GM23338 (cell line): ENCODE measurements at regions not wholly inside any gene's neighbourhood (a gene's known extent, or its start where the extent isn't known, plus 50 kb on each side); places are given as distances from the start of the nearest gene placed in this dataset.

Source experiments
- CREB1 ChIP-seq: fragments of 250-450 bp; sonication (Bioruptor Pico); IDR thresholded peaks from 2 replicates; pipeline ENCODE4 v1.5.0; 2020; ENCODE audit warnings: low read depth, mild to moderate bottlenecking, moderate library complexity
- CTCF ChIP-seq, 2 experiments: fragments of 200-600 bp in 1 of 2; sonication (generic) in 1 of 2; conservative IDR thresholded peaks; 2 replicates each; pipeline versions ENCODE4 v1.5.1 to v1.6.1; 2016 to 2017; ENCODE audit warnings: antibody characterized with exemption in 2 of 2, low read depth in 2 of 2, mild to moderate bottlenecking in 2 of 2, moderate library complexity in 1 of 2
- EZH2 ChIP-seq: fragments of 200-600 bp; sonication (generic); IDR thresholded peaks from one replicate; pipeline ENCODE4 v1.8.0; 2017; ENCODE audit warnings: antibody characterized with exemption, mild to moderate bottlenecking, low read depth; ENCODE audit not compliant: unreplicated experiment
- EZH2phosphoT487 ChIP-seq: fragments of 200-600 bp; sonication (generic); IDR thresholded peaks from one replicate; pipeline ENCODE4 v1.8.1; 2018; ENCODE audit warnings: antibody characterized with exemption; ENCODE audit not compliant: unreplicated experiment
- JUNB ChIP-seq: IDR thresholded peaks from one replicate; pipeline ENCODE4 v1.6.1; 2016; ENCODE audit warnings: antibody characterized with exemption; ENCODE audit not compliant: unreplicated experiment
- NANOG ChIP-seq: IDR thresholded peaks from 2 replicates; pipeline ENCODE4 v1.6.1; 2016; ENCODE audit warnings: antibody characterized with exemption, borderline replicate concordance
- POLR2AphosphoS5 ChIP-seq: IDR thresholded peaks from 2 replicates; pipeline ENCODE4 v1.6.1; 2016; ENCODE audit warnings: antibody characterized with exemption, low read depth
- REST ChIP-seq: IDR thresholded peaks from one replicate; pipeline ENCODE4 v1.6.1; 2018; ENCODE audit warnings: antibody characterized with exemption; ENCODE audit not compliant: unreplicated experiment
- STAT1 ChIP-seq: IDR thresholded peaks from one replicate; pipeline ENCODE4 v1.6.1; 2016; ENCODE audit warnings: antibody characterized with exemption; ENCODE audit not compliant: unreplicated experiment
- ZNF114 ChIP-seq: fragments of 250-450 bp; sonication (Bioruptor Pico); IDR thresholded peaks from 2 replicates; pipeline ENCODE4 v1.5.0; 2020; ENCODE audit warnings: mild to moderate bottlenecking, moderate library complexity
- ZNF331 ChIP-seq: fragments of 250-450 bp; sonication (Bioruptor Pico); IDR thresholded peaks from 2 replicates; pipeline ENCODE4 v1.5.0; 2020; ENCODE audit warnings: low read depth, mild to moderate bottlenecking, moderate library complexity

GRCh38 chr1:244199902-244200301 lies 148.8 kb downstream of the ZBTB18 start:
- TF ChIP-seq POLR2AphosphoS5 (no peak), EZH2 (no peak), JUNB (no peak), CTCF (conservative IDR thresholded peaks at IDR 0.05; ENCODE audit: low read depth in 2 of 2) (no peak), NANOG (no peak), ZNF114 (CRISPR knock-in tag) (no peak), STAT1 (no peak), REST (no peak), EZH2phosphoT487 (no peak), CREB1 (CRISPR knock-in tag) (no peak), ZNF331 (CRISPR knock-in tag) (no peak)
